Fibroblast of lung (primary cell): ENCODE measurements at regions not wholly inside any gene's neighbourhood (a gene's known extent, or its start where the extent isn't known, plus 50 kb on each side); places are given as distances from the start of the nearest gene placed in this dataset.
"Not testable (repeated sequence)": the region's sequence is repeated elsewhere in the genome, so short reads cannot be mapped to it uniquely, and the experiment has no call there.

Source experiments
- CTCF ChIP-seq, 2 donors: IDR thresholded peaks in 1 of 2; conservative IDR thresholded peaks in 1 of 2; 1 replicate in 1 of 2; 2 replicates in 1 of 2; pipeline ENCODE4 v1.5.1; 2011 to 2012; ENCODE audit warnings: low read length in 2 of 2, control low read depth in 1 of 2, inconsistent platforms in 1 of 2, low read depth in 1 of 2, mild to moderate bottlenecking in 1 of 2
- EZH2 ChIP-seq: IDR thresholded peaks from 2 replicates; pipeline ENCODE4 v1.5.1; 2012; ENCODE audit warnings: low read length, control low read depth, mild to moderate bottlenecking; ENCODE audit errors: missing control alignments

GRCh38 chr16:33913601-33914000, 454.2 kb downstream of the TP53TG3F start:
- TF ChIP-seq CTCF (conservative IDR thresholded peaks at IDR 0.05 in 1 of 2, IDR thresholded peaks at IDR 0.05 in 1 of 2; ENCODE audit: low read depth in 1 of 2, low read length in 2 of 2); EZH2: not testable (repeated sequence)
